Naive thymus-derived CD4-positive, alpha-beta T cell (primary cell): ENCODE measurements at regions not wholly inside any gene's neighbourhood (a gene's known extent, or its start where the extent isn't known, plus 50 kb on each side); places are given as distances from the start of the nearest gene placed in this dataset.

ENCODE experiments used
- ATAC-seq: fragments of 150-1000 bp; cut with Tn5 transposase; 2 replicates; pipeline ENCODE4 v1.10.0; 2021; ENCODE audit warnings: mild to moderate bottlenecking, moderate library complexity
- CTCF ChIA-PET: fragments of 350-600 bp; sonication (Branson Sonifier 250); formaldehyde crosslinking; loops from one replicate; lab custom pipeline; 2021; ENCODE audit warnings: antibody characterized with exemption; lab: Charles Lee
- POLR2A ChIA-PET: fragments of 350-600 bp; sonication (Branson Sonifier 250); formaldehyde crosslinking; loops from one replicate; lab custom pipeline; 2021; ENCODE audit warnings: antibody characterized with exemption, inconsistent platforms; lab: Charles Lee
- DNase-seq, 9 donors: peaks; one replicate each; pipeline versions ENCODE4 v3.0.0 to v3.0.0-alpha.2; 2020 to 2022; ENCODE audit warnings: mixed read lengths in 1 of 9
- H3K27ac ChIP-seq: one replicate; pipeline ENCODE4 v1.7.0; 2013; ENCODE audit warnings: mild to moderate bottlenecking, low read depth, low read length, moderate library complexity
- H3K27me3 ChIP-seq, 2 donors: one replicate each; pipeline ENCODE4 v1.7.0; 2013; ENCODE audit warnings: low read length in 2 of 2, mild to moderate bottlenecking in 2 of 2, moderate library complexity in 2 of 2; ENCODE audit not compliant: control insufficient read depth in 2 of 2, insufficient read depth in 2 of 2
- H3K36me3 ChIP-seq, 3 experiments: 1 replicate in 2 of 3; 2 replicates in 1 of 3; pipeline ENCODE4 v1.7.0; 2013; ENCODE audit warnings: low read length in 3 of 3, mild to moderate bottlenecking in 3 of 3, moderate library complexity in 1 of 3; ENCODE audit not compliant: insufficient read depth in 3 of 3, control insufficient read depth in 2 of 3
- H3K4me1 ChIP-seq, 2 donors: one replicate each; pipeline ENCODE4 v1.7.0; 2013; ENCODE audit warnings: low read length in 2 of 2, mild to moderate bottlenecking in 2 of 2, moderate library complexity in 1 of 2; ENCODE audit not compliant: control insufficient read depth in 2 of 2, insufficient read depth in 2 of 2
- H3K4me3 ChIP-seq: 2 replicates; pipeline ENCODE4 v1.7.0; 2013; ENCODE audit warnings: mild to moderate bottlenecking, low read length
- H3K9me3 ChIP-seq, 3 experiments: 1 replicate in 2 of 3; 2 replicates in 1 of 3; pipeline ENCODE4 v1.7.0; 2013; ENCODE audit warnings: low read length in 3 of 3; ENCODE audit not compliant: control insufficient read depth in 2 of 3
- H3K27ac Mint-ChIP-seq, 9 donors: one replicate each; pipeline ENCODE4 v1.8.0; 2020 to 2022; ENCODE audit warnings: mixed read lengths in 9 of 9, mild to moderate bottlenecking in 8 of 9, moderate library complexity in 5 of 9, inconsistent platforms in 2 of 9
- H3K27me3 Mint-ChIP-seq, 5 donors: one replicate each; pipeline ENCODE4 v1.8.0; 2021 to 2022; ENCODE audit warnings: mixed read lengths in 5 of 5, mild to moderate bottlenecking in 1 of 5
- H3K36me3 Mint-ChIP-seq, 5 donors: one replicate each; pipeline ENCODE4 v1.8.0; 2020 to 2022; ENCODE audit warnings: mixed read lengths in 5 of 5, mild to moderate bottlenecking in 3 of 5, inconsistent platforms in 1 of 5
- H3K4me1 Mint-ChIP-seq, 7 donors: one replicate each; pipeline ENCODE4 v1.8.0; 2020 to 2022; ENCODE audit warnings: mixed read lengths in 7 of 7, mild to moderate bottlenecking in 3 of 7, inconsistent platforms in 1 of 7
- H3K4me3 Mint-ChIP-seq, 10 donors: one replicate each; pipeline ENCODE4 v1.8.0; 2020 to 2022; ENCODE audit warnings: mild to moderate bottlenecking in 10 of 10, mixed read lengths in 10 of 10, moderate library complexity in 6 of 10, inconsistent platforms in 2 of 10
- H3K9me3 Mint-ChIP-seq, 11 donors: one replicate each; pipeline ENCODE4 v1.8.0; 2020 to 2022; ENCODE audit warnings: mixed read lengths in 11 of 11, mild to moderate bottlenecking in 4 of 11, inconsistent platforms in 1 of 11, moderate library complexity in 1 of 11
- intact Hi-C, 2 donors: fragments of 100-400 bp; cut with micrococcal nuclease; formaldehyde crosslinking; loops; one replicate each; pipeline ENCODE4 v1.15.1; 2023

- Mint-ChIP-seq H3K36me3 (no peaks in the 10 kb centered on the region), H3K4me3 (no peak overlapping the region), H3K9me3 (peaks cover 0 to 17% (median 0%) of the 10 kb centered on the region in 11 donors), H3K27me3 (peaks cover 24 to 64% (median 41%) of the 10 kb centered on the region in 5 donors), H3K4me1 (peaks cover 0 to 6% (median 0%) of the 10 kb centered on the region in 7 donors), H3K27ac (no peak overlapping the region)
- Histone ChIP-seq H3K9me3 (no peaks in the 10 kb centered on the region), H3K27ac (no peak overlapping the region), H3K36me3 (no peaks in the 10 kb centered on the region), H3K4me3 (no peak overlapping the region), H3K27me3 (no peaks in the 10 kb centered on the region), H3K4me1 (no peaks in the 10 kb centered on the region)
- no peak for DNase-seq
- intact Hi-C loops: loop anchor here in 1 of 2 donors (10.0 kb wide), 1 partner anchor 103 kb away; the partner anchor contains the start of gene ZNF608
- ChIA-PET CTCF (no interaction called here), POLR2A (no interaction called here)
- ATAC-seq: no peak
Observed at GRCh38 chr5:124642151-124642550, 104.3 kb downstream of the ZNF608 start.

- peaks cover 0 to 17% (median 0%) of the 10 kb centered on the region in 11 donors for H3K9me3 Mint-ChIP-seq
- intact Hi-C loops: loop anchor here in 1 of 2 donors (10.0 kb wide), 1 partner anchor 104 kb away; the partner anchor contains the start of gene ZNF608
- Histone ChIP-seq H3K27me3 (no peaks in the 10 kb centered on the region), H3K36me3 (no peaks in the 10 kb centered on the region), H3K9me3 (no peaks in the 10 kb centered on the region), H3K27ac (no peak overlapping the region), H3K4me1 (no peaks in the 10 kb centered on the region), H3K4me3 (no peak overlapping the region)
- CTCF ChIA-PET: no interaction called here
- peaks cover 24 to 57% (median 32%) of the 10 kb centered on the region in 5 donors for H3K27me3 Mint-ChIP-seq
- ATAC-seq: no peak
- no peaks in the 10 kb centered on the region for H3K36me3 Mint-ChIP-seq
- peaks cover 0 to 1% (median 0%) of the 10 kb centered on the region in 7 donors for H3K4me1 Mint-ChIP-seq
- no peak overlapping the region for H3K4me3 Mint-ChIP-seq
- no peak overlapping the region for H3K27ac Mint-ChIP-seq
- DNase-seq: no peak
- POLR2A ChIA-PET: no interaction called here
Observed at GRCh38 chr5:124641154-124641792, 105.2 kb downstream of the ZNF608 start.

GRCh38 chr5:124639095-124639665, 107.3 kb downstream of the ZNF608 start:
- H3K27me3 ChIP-seq: no peaks in the 10 kb centered on the region
- H3K4me1 Mint-ChIP-seq: peaks cover 0 to 1% (median 0%) of the 10 kb centered on the region in 7 donors
- H3K4me3 Mint-ChIP-seq: no peak overlapping the region
- H3K9me3 Mint-ChIP-seq: peaks cover 0 to 17% (median 0%) of the 10 kb centered on the region in 11 donors
- ATAC-seq: no peak
- H3K4me1 ChIP-seq: no peaks in the 10 kb centered on the region
- no peak overlapping the region for H3K4me3 ChIP-seq
- no peak overlapping the region for H3K27ac Mint-ChIP-seq
- intact Hi-C loops: no loop called here
- H3K36me3 Mint-ChIP-seq: no peaks in the 10 kb centered on the region
- peaks cover 20 to 44% (median 27%) of the 10 kb centered on the region in 5 donors for H3K27me3 Mint-ChIP-seq
- no peaks in the 10 kb centered on the region for H3K36me3 ChIP-seq
- ChIA-PET POLR2A (no interaction called here), CTCF (no interaction called here)
- no peaks in the 10 kb centered on the region for H3K9me3 ChIP-seq
- no peak for DNase-seq
- H3K27ac ChIP-seq: no peak overlapping the region

- H3K36me3 ChIP-seq: no peaks in the 10 kb centered on the region
- ChIA-PET POLR2A (no interaction called here), CTCF (no interaction called here)
- no peaks in the 10 kb centered on the region for H3K27me3 ChIP-seq
- H3K36me3 Mint-ChIP-seq: no peaks in the 10 kb centered on the region
- H3K4me3 Mint-ChIP-seq: no peak overlapping the region
- H3K4me1 ChIP-seq: no peaks in the 10 kb centered on the region
- H3K4me1 Mint-ChIP-seq: peaks cover 0 to 1% (median 0%) of the 10 kb centered on the region in 7 donors
- H3K4me3 ChIP-seq: no peak overlapping the region
- H3K9me3 Mint-ChIP-seq: peaks cover 0 to 11% (median 0%) of the 10 kb centered on the region in 11 donors
- ATAC-seq (no peak), DNase-seq (no peak)
- H3K27ac Mint-ChIP-seq: no peak overlapping the region
- intact Hi-C loops: no loop called here
- H3K27ac ChIP-seq: no peak overlapping the region
- peaks cover 9 to 43% (median 17%) of the 10 kb centered on the region in 5 donors for H3K27me3 Mint-ChIP-seq
- H3K9me3 ChIP-seq: no peaks in the 10 kb centered on the region
Observed at GRCh38 chr5:124637011-124637410, 109.4 kb downstream of the ZNF608 start.

- Histone ChIP-seq H3K27me3 (no peaks in the 10 kb centered on the region), H3K9me3 (no peaks in the 10 kb centered on the region), H3K4me3 (no peak overlapping the region), H3K36me3 (no peaks in the 10 kb centered on the region), H3K27ac (no peak overlapping the region), H3K4me1 (no peaks in the 10 kb centered on the region)
- Mint-ChIP-seq H3K4me1 (no peaks in the 10 kb centered on the region), H3K4me3 (no peak overlapping the region), H3K36me3 (no peaks in the 10 kb centered on the region), H3K27ac (no peak overlapping the region), H3K9me3 (no peaks in the 10 kb centered on the region), H3K27me3 (peaks cover 5 to 48% (median 15%) of the 10 kb centered on the region in 5 donors)
- DNase-seq (no peak), ATAC-seq (no peak)
- intact Hi-C loops: no loop called here
- ChIA-PET CTCF (no interaction called here), POLR2A (no interaction called here)
Observed at GRCh38 chr5:124634741-124635323, 111.6 kb downstream of the ZNF608 start.

- DNase-seq (no peak), ATAC-seq (no peak)
- H3K27ac Mint-ChIP-seq: no peak overlapping the region
- no peaks in the 10 kb centered on the region for H3K36me3 Mint-ChIP-seq
- intact Hi-C loops: no loop called here
- H3K4me3 Mint-ChIP-seq: no peak overlapping the region
- no peaks in the 10 kb centered on the region for H3K27me3 ChIP-seq
- no peaks in the 10 kb centered on the region for H3K4me1 Mint-ChIP-seq
- no peaks in the 10 kb centered on the region for H3K9me3 ChIP-seq
- ChIA-PET CTCF (no interaction called here), POLR2A (no interaction called here)
- H3K27me3 Mint-ChIP-seq: peaks cover 2 to 45% (median 13%) of the 10 kb centered on the region in 5 donors
- H3K36me3 ChIP-seq: no peaks in the 10 kb centered on the region
- H3K4me1 ChIP-seq: no peaks in the 10 kb centered on the region
- no peaks in the 10 kb centered on the region for H3K9me3 Mint-ChIP-seq
- H3K27ac ChIP-seq: no peak overlapping the region
- no peak overlapping the region for H3K4me3 ChIP-seq
Observed at GRCh38 chr5:124634228-124634739, 112.2 kb downstream of the ZNF608 start.
